Activated T-helper 2 cell treated with anti-CD3 and anti-CD28 coated beads, Interferon-gamma antibody, Interleukin-2, Interleukin-4, amounts not matched to agents 10 μg/mL and 5 μg/mL and 100 μg/mL, durations not matched to agents 14 hours and 24 hours and 36 hours (primary cell): ENCODE measurements at regions not wholly inside any gene's neighbourhood (a gene's known extent, or its start where the extent isn't known, plus 50 kb on each side); places are given as distances from the start of the nearest gene placed in this dataset.

Experiments
- DNase-seq: peaks from one replicate; pipeline ENCODE4 v3.0.0; 2021; ENCODE audit warnings: low spot score
- H3K27ac Mint-ChIP-seq: one replicate; pipeline ENCODE4 v1.8.0; 2021; ENCODE audit warnings: mixed read lengths
- H3K27me3 Mint-ChIP-seq: one replicate; pipeline ENCODE4 v1.8.0; 2021; ENCODE audit warnings: low read depth, mixed read lengths
- H3K36me3 Mint-ChIP-seq: one replicate; pipeline ENCODE4 v1.8.0; 2021; ENCODE audit warnings: low read depth, mixed read lengths
- H3K4me1 Mint-ChIP-seq: one replicate; pipeline ENCODE4 v1.8.0; 2021; ENCODE audit warnings: low read depth, mixed read lengths
- H3K4me3 Mint-ChIP-seq: one replicate; pipeline ENCODE4 v1.8.0; 2021; ENCODE audit warnings: low read depth, mild to moderate bottlenecking, moderate library complexity, mixed read lengths
- H3K9me3 Mint-ChIP-seq: one replicate; pipeline ENCODE4 v1.8.0; 2021; ENCODE audit warnings: mixed read lengths
- intact Hi-C: fragments of 100-400 bp; cut with micrococcal nuclease; formaldehyde crosslinking; loops from one replicate; pipeline ENCODE4 v1.15.1; 2023

- H3K27ac Mint-ChIP-seq: no peak overlapping the region
- DNase-seq: no peak
- intact Hi-C loops: no loop called here
- H3K9me3 Mint-ChIP-seq: peaks cover 25% of the 10 kb centered on the region
- no peaks in the 10 kb centered on the region for H3K4me1 Mint-ChIP-seq
- H3K27me3 Mint-ChIP-seq: no peaks in the 10 kb centered on the region
- H3K4me3 Mint-ChIP-seq: no peak overlapping the region
- H3K36me3 Mint-ChIP-seq: no peaks in the 10 kb centered on the region
These were observed 53.8 kb upstream of the CADM2 start for GRCh38 chr3:84904816-84905555.

GRCh38 chr3:84905556-84905920, 53.3 kb upstream of the CADM2 start:
- H3K36me3 Mint-ChIP-seq: no peaks in the 10 kb centered on the region
- H3K4me3 Mint-ChIP-seq: no peak overlapping the region
- H3K27me3 Mint-ChIP-seq: no peaks in the 10 kb centered on the region
- peaks cover 21% of the 10 kb centered on the region for H3K9me3 Mint-ChIP-seq
- no peaks in the 10 kb centered on the region for H3K4me1 Mint-ChIP-seq
- no peak overlapping the region for H3K27ac Mint-ChIP-seq
- intact Hi-C loops: no loop called here
- no peak for DNase-seq

- Mint-ChIP-seq H3K4me1 (no peaks in the 10 kb centered on the region), H3K27me3 (no peaks in the 10 kb centered on the region), H3K36me3 (no peaks in the 10 kb centered on the region), H3K27ac (no peak overlapping the region), H3K9me3 (peaks cover 21% of the 10 kb centered on the region), H3K4me3 (no peak overlapping the region)
- intact Hi-C loops: no loop called here
- DNase-seq: no peak
These were observed 52.7 kb upstream of the CADM2 start for GRCh38 chr3:84906065-84906464.
